AG09319 (cell line): ENCODE measurements at regions not wholly inside any gene's neighbourhood (a gene's known extent, or its start where the extent isn't known, plus 50 kb on each side); places are given as distances from the start of the nearest gene placed in this dataset.

Experiments
- DNase-seq: peaks from one replicate; pipeline ENCODE4 v3.0.0-alpha.2; 2010; ENCODE audit warnings: low read depth; ENCODE audit errors: extremely low read depth
- TF ChIP-seq, protein P1 (sequence below): IDR thresholded peaks from 2 replicates; pipeline ENCODE4 v1.5.1; 2011; ENCODE audit warnings: low read depth, mild to moderate bottlenecking, inconsistent platforms, low read length, moderate library complexity

GRCh38 chr7:51680594-51681399, 364.2 kb upstream of the COBL start:
- TF ChIP-seq, protein P1, sequence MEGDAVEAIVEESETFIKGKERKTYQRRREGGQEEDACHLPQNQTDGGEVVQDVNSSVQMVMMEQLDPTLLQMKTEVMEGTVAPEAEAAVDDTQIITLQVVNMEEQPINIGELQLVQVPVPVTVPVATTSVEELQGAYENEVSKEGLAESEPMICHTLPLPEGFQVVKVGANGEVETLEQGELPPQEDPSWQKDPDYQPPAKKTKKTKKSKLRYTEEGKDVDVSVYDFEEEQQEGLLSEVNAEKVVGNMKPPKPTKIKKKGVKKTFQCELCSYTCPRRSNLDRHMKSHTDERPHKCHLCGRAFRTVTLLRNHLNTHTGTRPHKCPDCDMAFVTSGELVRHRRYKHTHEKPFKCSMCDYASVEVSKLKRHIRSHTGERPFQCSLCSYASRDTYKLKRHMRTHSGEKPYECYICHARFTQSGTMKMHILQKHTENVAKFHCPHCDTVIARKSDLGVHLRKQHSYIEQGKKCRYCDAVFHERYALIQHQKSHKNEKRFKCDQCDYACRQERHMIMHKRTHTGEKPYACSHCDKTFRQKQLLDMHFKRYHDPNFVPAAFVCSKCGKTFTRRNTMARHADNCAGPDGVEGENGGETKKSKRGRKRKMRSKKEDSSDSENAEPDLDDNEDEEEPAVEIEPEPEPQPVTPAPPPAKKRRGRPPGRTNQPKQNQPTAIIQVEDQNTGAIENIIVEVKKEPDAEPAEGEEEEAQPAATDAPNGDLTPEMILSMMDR = no peak
- no peak for DNase-seq

- no peak for DNase-seq
- TF ChIP-seq, protein P1 = no peak
Measured at GRCh38 chr7:51679358-51679757, 362.7 kb upstream of the COBL start.

GRCh38 chr7:51666751-51667150, 350.1 kb upstream of the COBL start:
- no peak for DNase-seq
- TF ChIP-seq, protein P1 = no peak

DNA sequence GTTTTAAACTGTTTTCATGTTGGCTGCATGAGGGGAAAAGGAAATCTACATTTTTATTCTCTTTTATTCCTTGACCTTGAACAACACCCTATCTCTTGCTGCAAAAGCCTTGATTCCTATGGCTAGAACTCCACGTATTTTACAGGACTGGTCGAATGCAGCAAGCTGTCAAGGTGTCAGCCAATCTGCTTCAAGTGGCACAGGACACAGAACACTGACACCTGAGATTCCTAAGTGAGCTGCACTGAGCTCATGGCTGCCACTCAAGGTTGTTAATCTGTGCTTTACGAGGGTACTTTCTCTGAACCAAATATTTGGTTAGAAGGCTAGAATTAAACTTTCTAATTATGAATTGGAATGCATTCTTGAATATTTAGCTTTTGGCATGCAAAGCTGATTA, 349.7 kb upstream of the COBL start:
- no peak for DNase-seq
- TF ChIP-seq, protein P1 = no peak

DNA sequence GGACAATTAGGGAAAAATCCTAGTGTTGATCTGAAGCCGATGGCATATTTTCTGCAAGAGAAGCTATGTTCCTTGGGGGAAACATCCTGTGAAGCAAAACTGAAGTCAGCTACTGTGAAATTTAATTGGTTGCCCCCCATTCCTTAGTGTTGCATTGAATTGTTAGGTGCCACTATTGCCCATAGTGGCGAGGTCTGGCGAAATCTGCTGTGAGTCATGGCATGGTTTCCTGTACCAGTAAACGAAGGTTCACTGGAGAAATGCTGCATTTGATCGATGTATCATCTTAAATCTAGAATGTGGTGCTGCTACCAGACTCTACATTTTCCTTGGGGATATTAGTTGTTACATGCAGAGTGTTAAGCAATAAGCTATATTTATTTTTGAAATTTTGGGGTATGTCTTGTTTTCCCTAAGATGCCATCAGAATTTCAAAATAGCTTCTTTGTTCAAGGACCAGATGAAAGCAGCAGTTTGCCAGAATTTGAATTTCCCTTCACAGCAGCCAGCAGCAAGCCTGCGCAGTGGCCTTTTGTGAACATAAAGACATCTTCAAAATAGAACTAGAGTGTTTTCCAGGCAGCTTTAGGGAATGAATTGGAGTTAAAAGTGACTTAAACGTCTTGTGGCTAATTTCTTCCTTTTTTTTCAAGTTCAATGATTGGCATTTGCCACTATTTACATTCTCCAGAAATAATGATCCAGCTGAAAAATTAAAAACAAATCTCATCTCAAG, 348.6 kb upstream of the COBL start:
- TF ChIP-seq, protein P1 = no peak
- DNase-seq = no peak

GRCh38 chr7:51660516-51660915, 343.9 kb upstream of the COBL start:
- TF ChIP-seq, protein P1 = no peak

DNA sequence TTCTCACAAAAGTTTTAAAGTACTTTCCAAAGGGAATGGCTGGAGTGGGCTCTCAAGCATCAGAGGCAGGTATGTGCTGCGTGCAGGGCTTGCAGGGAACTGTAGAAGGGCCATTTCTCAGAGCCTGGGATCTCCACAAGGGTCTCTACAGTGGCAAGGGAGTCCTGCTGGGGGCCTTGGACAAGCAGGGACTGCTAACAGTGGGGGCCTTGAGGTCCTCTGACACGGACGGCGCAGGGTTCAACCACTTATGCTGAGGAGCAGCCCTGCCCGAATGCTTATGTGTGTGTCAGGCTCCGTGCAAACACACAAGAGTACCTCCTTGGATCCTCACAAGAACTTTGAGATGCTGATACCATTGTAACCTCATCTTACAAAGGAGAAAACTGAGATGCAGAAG, 342.1 kb upstream of the COBL start:
- TF ChIP-seq, protein P1 = no peak
- no peak for DNase-seq

More at GRCh38 chr7:51660516-51660915, 343.9 kb upstream of the COBL start:
- no peak for DNase-seq
